IPS-20b (cell line): ENCODE measurements at regions not wholly inside any gene's neighbourhood (a gene's known extent, or its start where the extent isn't known, plus 50 kb on each side); places are given as distances from the start of the nearest gene placed in this dataset.
"Not testable (repeated sequence)": the region's sequence is repeated elsewhere in the genome, so short reads cannot be mapped to it uniquely, and the experiment has no call there.

Source experiments
- H3K27ac ChIP-seq: one replicate; pipeline ENCODE4 v1.5.1; 2013; ENCODE audit warnings: low read length
- H3K27me3 ChIP-seq: 2 replicates; pipeline ENCODE4 v1.6.1; 2013; ENCODE audit warnings: mild to moderate bottlenecking, low read length, inconsistent platforms; ENCODE audit not compliant: insufficient read depth
- H3K36me3 ChIP-seq: 2 replicates; pipeline ENCODE4 v1.6.1; 2013; ENCODE audit warnings: low read depth, mild to moderate bottlenecking, inconsistent platforms, low read length, moderate library complexity; ENCODE audit not compliant: insufficient read depth
- H3K4me1 ChIP-seq: 2 replicates; pipeline ENCODE4 v1.6.1; 2013; ENCODE audit warnings: mild to moderate bottlenecking, control low read depth, inconsistent platforms, low read length, moderate library complexity; ENCODE audit not compliant: insufficient read depth
- H3K4me3 ChIP-seq: 2 replicates; pipeline ENCODE4 v1.5.1; 2013; ENCODE audit warnings: mild to moderate bottlenecking, low read length, inconsistent platforms
- H3K9ac ChIP-seq: 2 replicates; pipeline ENCODE4 v1.6.1; 2013; ENCODE audit warnings: low read depth, mild to moderate bottlenecking, inconsistent platforms, low read length, moderate library complexity
- H3K9me3 ChIP-seq: 2 replicates; pipeline ENCODE4 v1.6.1; 2013; ENCODE audit warnings: mild to moderate bottlenecking, low read depth, low read length, inconsistent platforms; ENCODE audit not compliant: insufficient read depth

DNA sequence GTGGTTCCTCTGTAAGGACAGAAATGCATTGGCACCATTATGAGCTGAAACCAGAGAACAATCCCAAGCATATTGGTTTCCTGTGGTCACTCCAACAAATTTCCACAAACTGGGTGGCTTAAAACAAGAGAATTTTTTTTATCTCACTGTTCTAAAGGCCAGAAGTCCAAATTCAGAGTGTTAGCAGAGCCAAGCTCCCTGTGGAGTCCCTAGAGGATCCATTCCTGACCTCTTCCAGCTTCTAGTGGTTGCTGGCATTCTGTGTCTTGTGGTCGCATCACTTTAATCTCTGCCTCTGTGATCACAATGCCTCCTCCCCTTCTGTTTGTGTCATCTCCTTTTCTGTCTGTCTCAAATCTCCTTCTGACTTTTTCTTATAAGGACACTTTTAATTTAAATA lies 380.3 kb downstream of the NYAP2 start:
- Histone ChIP-seq H3K4me3 (no peak overlapping the region), H3K27me3 (no peaks in the 10 kb centered on the region), H3K4me1 (no peaks in the 10 kb centered on the region), H3K9me3 (no peaks in the 10 kb centered on the region; the same call in 1 of the 2 replicates), H3K27ac (no peak overlapping the region), H3K9ac (no peak overlapping the region), H3K36me3 (no peaks in the 10 kb centered on the region)

DNA sequence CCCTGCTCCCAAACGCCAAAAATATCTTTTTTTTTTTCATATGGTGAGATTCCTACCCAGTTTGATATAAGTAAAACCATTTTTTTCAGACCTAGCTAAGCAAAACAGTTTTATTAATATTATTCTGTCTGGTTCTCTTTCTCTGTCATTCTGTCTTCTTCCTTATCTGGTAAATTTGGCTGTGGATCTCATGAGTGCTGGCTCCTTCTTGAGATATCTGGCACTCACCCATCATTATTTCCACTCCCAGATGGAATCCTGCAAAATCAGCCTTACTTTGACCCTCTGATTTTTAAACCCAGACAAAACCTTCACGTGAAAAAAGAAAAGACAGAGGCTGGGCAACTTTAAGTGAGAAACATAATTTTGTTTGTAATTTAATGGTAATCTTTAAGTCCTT lies 373.6 kb downstream of the NYAP2 start:
- Histone ChIP-seq H3K27ac (no peak overlapping the region), H3K36me3 (no peaks in the 10 kb centered on the region), H3K9ac (no peak overlapping the region)

DNA sequence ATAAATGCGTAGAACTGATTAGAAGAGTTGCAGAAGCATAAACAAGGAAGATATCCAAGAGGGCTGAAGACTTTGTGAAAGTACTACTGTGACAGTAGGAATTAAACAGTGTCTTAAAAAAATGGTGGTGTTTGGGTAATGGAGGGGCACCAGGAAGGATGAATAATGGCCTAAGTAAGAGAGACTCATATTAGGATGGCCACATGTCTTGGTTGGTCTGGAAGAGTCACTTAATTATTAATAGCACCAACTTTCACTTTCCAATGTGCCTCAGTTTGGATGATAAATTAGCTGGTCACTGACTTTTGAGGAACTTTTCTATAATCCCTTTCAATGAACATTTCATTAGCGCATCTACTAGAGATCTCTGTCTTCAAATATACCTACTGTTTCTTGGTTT lies 372.2 kb downstream of the NYAP2 start:
- no peaks in the 10 kb centered on the region for H3K27me3 ChIP-seq
- no peak overlapping the region for H3K9ac ChIP-seq
- H3K27ac ChIP-seq, result no peak overlapping the region
- no peaks in the 10 kb centered on the region for H3K4me1 ChIP-seq
- no peak overlapping the region for H3K4me3 ChIP-seq
- H3K9me3 ChIP-seq, result no peaks in the 10 kb centered on the region; the same call in 1 of the 2 replicates
- no peaks in the 10 kb centered on the region for H3K36me3 ChIP-seq

More for the DNA sequence above, 373.6 kb downstream of the NYAP2 start:
- Histone ChIP-seq H3K27me3 (no peaks in the 10 kb centered on the region), H3K4me3 (no peak overlapping the region), H3K4me1 (no peaks in the 10 kb centered on the region), H3K9me3 (no peaks in the 10 kb centered on the region; the same call in 1 of the 2 replicates)

DNA sequence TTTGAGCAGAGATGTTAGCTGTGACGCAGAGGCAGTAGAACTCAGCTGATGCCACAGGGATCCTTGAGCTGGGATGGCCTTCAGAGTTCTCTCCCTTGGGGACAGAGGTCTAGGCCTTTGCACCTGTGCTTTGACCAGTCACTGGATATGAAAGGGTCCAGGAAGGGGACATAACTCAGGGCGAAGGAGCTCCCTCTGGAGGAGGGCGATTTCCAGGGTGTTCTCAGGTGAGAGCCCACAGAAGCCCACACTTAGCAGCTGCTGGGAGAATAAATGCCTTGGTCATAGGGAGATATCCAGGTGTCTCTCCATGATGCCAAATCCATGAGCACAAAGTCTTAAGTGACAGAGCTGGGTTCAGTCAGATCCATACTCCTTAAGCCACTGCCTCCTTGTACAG lies 369.2 kb downstream of the NYAP2 start:
- H3K27ac ChIP-seq, result no peak overlapping the region
- no peaks in the 10 kb centered on the region for H3K9me3 ChIP-seq
- no peaks in the 10 kb centered on the region for H3K27me3 ChIP-seq
- H3K4me1 ChIP-seq, result no peaks in the 10 kb centered on the region
- H3K9ac ChIP-seq, result no peak overlapping the region
- H3K36me3 ChIP-seq, result no peaks in the 10 kb centered on the region
- H3K4me3 ChIP-seq, result no peak overlapping the region

DNA sequence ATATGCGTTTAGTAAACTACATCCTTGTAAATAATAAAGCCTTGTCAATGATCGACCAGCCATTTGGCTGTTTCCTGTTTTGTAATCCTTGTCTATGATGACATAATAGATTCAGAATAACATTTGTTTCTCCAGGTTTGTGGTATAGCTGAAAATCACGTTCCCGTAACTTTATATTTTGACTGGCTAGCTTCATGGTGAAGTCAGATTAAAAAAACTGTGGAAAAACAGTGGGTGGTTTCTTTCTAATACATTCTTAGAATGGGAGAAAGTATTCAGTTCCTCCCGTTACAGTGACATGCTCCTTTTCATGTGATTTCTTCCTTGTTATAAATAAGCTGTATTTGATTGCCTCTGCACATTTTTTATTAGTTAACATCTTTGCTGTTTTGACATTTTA lies 366.9 kb downstream of the NYAP2 start:
- H3K27ac ChIP-seq, result no peak overlapping the region
- no peak overlapping the region for H3K9ac ChIP-seq
- no peaks in the 10 kb centered on the region for H3K27me3 ChIP-seq
- H3K9me3 ChIP-seq, result no peaks in the 10 kb centered on the region
- H3K36me3 ChIP-seq, result no peaks in the 10 kb centered on the region
- no peak overlapping the region for H3K4me3 ChIP-seq
- H3K4me1 ChIP-seq, result no peaks in the 10 kb centered on the region

DNA sequence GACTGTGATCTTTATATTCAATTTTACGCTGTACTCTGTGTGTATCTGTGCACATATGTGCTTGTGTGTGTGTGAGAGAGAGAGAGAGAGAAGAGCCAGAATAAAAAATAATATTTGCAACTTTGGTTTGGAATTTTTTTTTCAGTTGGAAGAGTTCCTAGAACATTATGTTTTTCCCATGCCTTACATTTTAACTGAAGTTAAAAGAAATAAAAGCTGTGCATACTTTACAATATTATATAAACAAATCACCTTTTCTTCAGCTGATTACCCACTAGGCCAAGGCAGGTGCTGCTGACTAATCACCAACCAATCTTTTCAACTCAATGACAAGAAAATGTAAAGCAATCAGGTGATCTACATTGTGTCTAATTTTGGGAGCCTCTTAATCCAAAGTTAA lies 366.3 kb downstream of the NYAP2 start:
- no peak overlapping the region for H3K27ac ChIP-seq
- H3K27me3 ChIP-seq, result no peaks in the 10 kb centered on the region
- no peak overlapping the region for H3K4me3 ChIP-seq
- no peaks in the 10 kb centered on the region for H3K36me3 ChIP-seq
- no peaks in the 10 kb centered on the region for H3K9me3 ChIP-seq
- no peaks in the 10 kb centered on the region for H3K4me1 ChIP-seq
- H3K9ac ChIP-seq, result no peak overlapping the region

DNA sequence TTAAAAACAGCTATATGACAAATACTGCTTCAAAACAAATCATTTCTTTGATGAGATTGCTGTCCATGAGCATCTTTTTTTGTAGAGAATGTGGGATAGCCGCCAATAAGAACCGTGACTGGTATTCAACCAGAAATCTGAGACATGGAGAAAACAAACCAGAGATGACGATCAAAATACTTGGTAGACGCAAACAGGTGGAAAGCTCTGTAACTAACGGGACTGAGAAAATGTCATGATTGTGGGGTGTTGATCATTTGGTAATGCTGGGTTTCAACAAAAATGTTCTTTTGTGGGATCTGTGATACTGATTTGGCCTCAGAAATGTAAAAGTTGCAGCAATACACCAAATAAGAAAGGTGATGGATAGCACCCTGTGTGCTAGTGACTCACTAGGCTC lies 364.8 kb downstream of the NYAP2 start:
- Histone ChIP-seq H3K36me3 (no peaks in the 10 kb centered on the region), H3K4me1 (no peaks in the 10 kb centered on the region), H3K27ac (no peak overlapping the region), H3K9ac (no peak overlapping the region), H3K9me3 (no peaks in the 10 kb centered on the region), H3K4me3 (no peak overlapping the region), H3K27me3 (no peaks in the 10 kb centered on the region)

DNA sequence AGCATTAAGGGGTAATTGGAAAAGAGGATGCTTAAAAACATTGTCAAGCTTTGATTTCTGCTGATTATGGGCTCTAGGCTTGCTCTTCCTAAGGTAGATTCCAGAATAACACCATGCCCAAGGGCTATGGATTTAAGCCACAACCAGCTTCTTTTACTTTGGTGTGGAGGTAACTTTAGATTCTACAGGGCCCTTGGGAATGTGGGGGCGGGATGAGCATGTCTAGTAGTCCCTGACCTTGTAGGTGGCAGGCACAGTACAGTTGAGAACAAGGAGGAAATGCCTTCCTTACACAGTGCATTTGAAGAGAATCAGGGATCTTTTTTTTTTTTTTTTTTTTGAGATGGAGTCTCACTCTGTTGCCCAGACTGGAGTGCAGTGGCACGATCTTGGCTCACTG lies 364.2 kb downstream of the NYAP2 start:
- Histone ChIP-seq H3K9ac (no peak overlapping the region), H3K27me3 (no peaks in the 10 kb centered on the region), H3K27ac (no peak overlapping the region), H3K4me3 (no peak overlapping the region), H3K4me1 (no peaks in the 10 kb centered on the region), H3K9me3 (no peaks in the 10 kb centered on the region), H3K36me3 (no peaks in the 10 kb centered on the region)

DNA sequence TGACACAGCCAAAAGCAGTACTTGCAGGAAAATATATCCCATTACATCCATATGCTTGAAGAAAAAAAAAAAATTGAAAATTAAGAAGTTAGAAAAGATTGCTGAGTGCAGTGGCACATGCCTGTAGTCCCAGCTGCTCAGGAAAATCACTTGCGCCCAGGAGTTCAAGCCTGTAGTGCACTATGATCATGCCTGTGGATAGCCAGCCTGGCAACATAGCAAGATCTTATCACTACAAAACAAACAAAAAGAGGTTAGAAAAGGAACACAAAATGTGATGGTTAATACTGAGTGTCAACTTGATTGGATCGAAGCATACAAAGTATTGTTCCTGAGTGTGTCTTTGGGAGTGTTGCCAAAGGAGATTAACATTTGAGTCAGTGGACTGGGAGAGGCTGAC lies 361.9 kb downstream of the NYAP2 start:
- Histone ChIP-seq H3K27me3 (no peaks in the 10 kb centered on the region), H3K27ac (no peak overlapping the region), H3K4me3 (no peak overlapping the region), H3K4me1 (no peaks in the 10 kb centered on the region), H3K9ac (no peak overlapping the region), H3K36me3 (no peaks in the 10 kb centered on the region), H3K9me3 (no peaks in the 10 kb centered on the region)

DNA sequence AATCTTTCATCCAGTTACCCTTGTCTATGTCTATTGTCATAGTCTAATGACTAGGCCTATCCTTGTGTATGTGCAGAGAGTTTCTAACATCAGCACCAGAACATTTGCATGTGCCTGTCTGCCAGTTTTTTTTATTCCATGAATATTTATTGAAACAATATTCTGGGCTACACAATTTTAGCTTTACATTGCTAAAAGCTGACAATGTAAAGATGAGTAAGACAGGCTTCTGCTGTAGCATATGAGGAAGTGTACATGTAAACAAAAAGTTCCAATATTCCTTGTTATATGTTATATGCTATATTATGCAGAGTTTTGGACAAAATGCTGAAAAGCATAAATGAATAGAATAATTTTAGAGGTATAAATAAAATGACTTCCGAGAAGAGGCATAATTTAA lies 357.7 kb downstream of the NYAP2 start:
- Histone ChIP-seq H3K9ac (no peak overlapping the region), H3K4me3 (no peak overlapping the region), H3K9me3 (no peaks in the 10 kb centered on the region), H3K27me3 (no peaks in the 10 kb centered on the region), H3K36me3 (no peaks in the 10 kb centered on the region), H3K4me1 (no peaks in the 10 kb centered on the region), H3K27ac (no peak overlapping the region)

DNA sequence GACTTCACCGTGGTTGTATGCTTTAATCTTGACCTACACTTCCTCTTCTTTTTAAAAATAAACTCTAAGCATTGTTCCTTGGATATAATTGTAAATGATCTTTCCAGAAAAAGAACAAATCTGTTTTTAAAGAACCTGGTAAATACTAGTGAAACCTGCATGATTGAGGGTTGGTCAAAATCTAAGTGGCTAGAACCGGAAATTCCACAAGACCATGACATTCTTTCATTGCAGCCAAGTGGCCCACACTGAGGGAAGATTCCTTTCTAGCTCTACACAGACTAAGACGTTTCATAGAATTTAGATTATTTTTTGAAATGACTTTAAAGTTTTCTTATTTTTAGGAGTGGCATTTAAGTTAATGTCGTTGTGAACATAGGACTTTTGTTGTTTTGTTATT lies 356.7 kb downstream of the NYAP2 start:
- Histone ChIP-seq H3K9ac (no peak overlapping the region), H3K27me3 (no peaks in the 10 kb centered on the region), H3K4me1 (no peaks in the 10 kb centered on the region), H3K4me3 (no peak overlapping the region), H3K9me3 (no peaks in the 10 kb centered on the region), H3K27ac (no peak overlapping the region), H3K36me3 (no peaks in the 10 kb centered on the region)

DNA sequence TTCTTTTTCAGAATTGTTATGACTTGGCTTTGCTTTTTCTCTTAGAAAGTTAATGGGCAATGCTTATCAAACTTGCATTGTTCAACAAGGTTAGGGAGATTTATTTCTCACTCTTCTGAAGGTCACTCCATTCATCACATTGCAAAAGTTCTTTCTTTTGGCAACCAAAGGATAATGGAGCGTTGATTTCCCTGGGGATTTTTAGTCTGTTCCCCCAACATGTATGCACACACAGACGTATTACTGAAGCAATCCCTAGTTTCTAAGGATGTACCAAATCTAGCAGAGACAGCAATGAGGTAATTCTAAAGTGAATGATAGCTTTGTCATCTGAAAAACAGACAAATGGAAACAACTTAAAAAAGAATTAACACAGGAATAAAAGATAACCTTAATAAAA lies 349.1 kb downstream of the NYAP2 start:
- Histone ChIP-seq H3K9ac (no peak overlapping the region), H3K27me3 (no peaks in the 10 kb centered on the region), H3K4me3 (no peak overlapping the region), H3K4me1 (no peaks in the 10 kb centered on the region), H3K27ac (no peak overlapping the region), H3K36me3 (no peaks in the 10 kb centered on the region), H3K9me3 (no peaks in the 10 kb centered on the region)

DNA sequence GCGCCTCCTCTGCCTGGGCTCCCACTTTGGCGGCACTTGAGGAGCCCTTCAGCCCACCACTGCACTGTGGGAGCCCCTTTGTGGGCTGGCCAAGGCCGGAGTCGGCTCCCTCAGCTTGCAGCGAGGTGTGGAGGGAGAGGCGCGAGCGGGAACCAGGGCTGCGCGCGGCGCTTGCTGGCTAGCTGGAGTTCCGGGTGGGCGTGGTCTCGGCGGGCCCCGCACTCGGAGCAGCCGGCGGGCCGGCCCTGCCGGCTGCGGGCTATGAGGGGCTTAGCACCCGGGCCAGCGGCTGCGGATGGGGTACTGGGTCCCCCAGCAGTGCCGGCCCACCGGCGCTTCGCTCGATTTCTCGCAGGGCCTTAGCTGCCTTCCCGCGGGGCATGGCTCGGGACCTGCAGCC lies 344.5 kb downstream of the NYAP2 start:
- H3K27me3 ChIP-seq, H3K9me3 ChIP-seq, H3K4me3 ChIP-seq, H3K27ac ChIP-seq, H3K36me3 ChIP-seq, H3K4me1 ChIP-seq, H3K9ac ChIP-seq: not testable (repeated sequence)
